Fibroblast of lung (primary cell): ENCODE measurements at regions not wholly inside any gene's neighbourhood (a gene's known extent, or its start where the extent isn't known, plus 50 kb on each side); places are given as distances from the start of the nearest gene placed in this dataset.

Experiments used
- DNase-seq, 2 donors: peaks; one replicate each; pipeline versions ENCODE4 v3.0.0 to v3.0.0-alpha.2; 2010; ENCODE audit warnings: low read depth in 2 of 2
- H2AFZ ChIP-seq: 2 replicates; pipeline ENCODE4 v1.5.1; 2012; ENCODE audit warnings: low read length, control low read depth, inconsistent platforms
- H3K27ac ChIP-seq: 2 replicates; pipeline ENCODE4 v1.5.1; 2011; ENCODE audit warnings: low read length, control low read depth; ENCODE audit not compliant: insufficient read depth
- H3K27me3 ChIP-seq: 2 replicates; pipeline ENCODE4 v1.5.1; 2011; ENCODE audit warnings: mild to moderate bottlenecking, low read length; ENCODE audit not compliant: control insufficient read depth, insufficient read depth
- H3K36me3 ChIP-seq: 2 replicates; pipeline ENCODE4 v1.5.1; 2011; ENCODE audit warnings: low read length; ENCODE audit not compliant: control insufficient read depth, insufficient read depth
- H3K4me1 ChIP-seq: 2 replicates; pipeline ENCODE4 v1.5.1; 2011; ENCODE audit warnings: low read length; ENCODE audit not compliant: control insufficient read depth, insufficient read depth; ENCODE audit errors: extremely low read depth
- H3K4me2 ChIP-seq: 2 replicates; pipeline ENCODE4 v1.5.1; 2011; ENCODE audit warnings: low read length, control low read depth; ENCODE audit not compliant: insufficient read depth; ENCODE audit errors: extremely low read depth
- H3K4me3 ChIP-seq, 4 experiments: fragments of 200-600 bp in 1 of 4; sonication (generic) in 1 of 4; replicated peaks in 1 of 4; 2 replicates each; pipeline ENCODE4 v1.5.1; 2011 to 2016; ENCODE audit warnings: low read length in 4 of 4, low read depth in 3 of 4, mild to moderate bottlenecking in 3 of 4, control low read depth in 2 of 4, inconsistent platforms in 1 of 4, mixed read lengths in 1 of 4; ENCODE audit not compliant: insufficient read depth in 1 of 4; ENCODE audit errors: control extremely low read depth in 1 of 4
- H3K79me2 ChIP-seq: 2 replicates; pipeline ENCODE4 v1.5.1; 2012; ENCODE audit warnings: mild to moderate bottlenecking, low read length, inconsistent platforms; ENCODE audit not compliant: control insufficient read depth, insufficient read depth
- H3K9ac ChIP-seq: 2 replicates; pipeline ENCODE4 v1.5.1; 2011; ENCODE audit warnings: mild to moderate bottlenecking, low read length, control low read depth; ENCODE audit not compliant: insufficient read depth
- H3K9me3 ChIP-seq: 2 replicates; pipeline ENCODE4 v1.5.1; 2012; ENCODE audit warnings: low read depth, low read length; ENCODE audit not compliant: control insufficient read depth, insufficient read depth
- H4K20me1 ChIP-seq: 2 replicates; pipeline ENCODE4 v1.5.1; 2011; ENCODE audit warnings: low read length; ENCODE audit not compliant: control insufficient read depth, insufficient read depth; ENCODE audit errors: extremely low read depth
- EZH2 ChIP-seq: IDR thresholded peaks from 2 replicates; pipeline ENCODE4 v1.5.1; 2012; ENCODE audit warnings: low read length, control low read depth, mild to moderate bottlenecking; ENCODE audit errors: missing control alignments
- TF ChIP-seq, protein P1 (sequence below), 2 donors: IDR thresholded peaks in 1 of 2; conservative IDR thresholded peaks in 1 of 2; 1 replicate in 1 of 2; 2 replicates in 1 of 2; pipeline ENCODE4 v1.5.1; 2011 to 2012; ENCODE audit warnings: low read length in 2 of 2, control low read depth in 1 of 2, inconsistent platforms in 1 of 2, low read depth in 1 of 2, mild to moderate bottlenecking in 1 of 2

DNA sequence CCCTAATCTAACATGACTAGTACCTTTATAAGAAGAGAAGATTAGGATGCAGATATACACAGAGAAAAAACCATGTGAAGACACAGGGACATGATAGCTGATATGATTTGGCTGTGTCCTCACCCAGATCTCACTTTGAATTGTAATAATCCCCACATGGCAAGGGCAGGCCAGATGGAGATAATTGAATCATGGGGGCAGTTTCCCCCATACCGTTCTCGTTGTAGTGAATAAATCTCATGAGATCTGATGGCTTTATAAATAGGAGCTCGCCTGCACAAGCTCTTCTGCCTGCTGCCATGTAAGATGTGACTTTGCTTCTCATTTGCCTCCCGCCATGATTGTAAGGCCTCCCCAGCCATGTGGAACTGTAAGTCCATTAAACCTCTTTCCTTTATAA is 364.3 kb downstream of the FBXW7 start:
- DNase-seq = no peak
- H3K9ac ChIP-seq = no peak overlapping the region
- no peaks in the 10 kb centered on the region for H3K79me2 ChIP-seq
- no peak overlapping the region for H3K27ac ChIP-seq
- H3K9me3 ChIP-seq = no peaks in the 10 kb centered on the region
- H3K27me3 ChIP-seq = no peaks in the 10 kb centered on the region
- no peaks in the 10 kb centered on the region for H3K4me1 ChIP-seq
- H3K4me2 ChIP-seq = no peak overlapping the region
- H3K36me3 ChIP-seq = no peaks in the 10 kb centered on the region
- no peak overlapping the region for H3K4me3 ChIP-seq
- H2AFZ ChIP-seq = no peak overlapping the region
- no peaks in the 10 kb centered on the region for H4K20me1 ChIP-seq
- no peak for TF ChIP-seq EZH2
- TF ChIP-seq, protein P1, sequence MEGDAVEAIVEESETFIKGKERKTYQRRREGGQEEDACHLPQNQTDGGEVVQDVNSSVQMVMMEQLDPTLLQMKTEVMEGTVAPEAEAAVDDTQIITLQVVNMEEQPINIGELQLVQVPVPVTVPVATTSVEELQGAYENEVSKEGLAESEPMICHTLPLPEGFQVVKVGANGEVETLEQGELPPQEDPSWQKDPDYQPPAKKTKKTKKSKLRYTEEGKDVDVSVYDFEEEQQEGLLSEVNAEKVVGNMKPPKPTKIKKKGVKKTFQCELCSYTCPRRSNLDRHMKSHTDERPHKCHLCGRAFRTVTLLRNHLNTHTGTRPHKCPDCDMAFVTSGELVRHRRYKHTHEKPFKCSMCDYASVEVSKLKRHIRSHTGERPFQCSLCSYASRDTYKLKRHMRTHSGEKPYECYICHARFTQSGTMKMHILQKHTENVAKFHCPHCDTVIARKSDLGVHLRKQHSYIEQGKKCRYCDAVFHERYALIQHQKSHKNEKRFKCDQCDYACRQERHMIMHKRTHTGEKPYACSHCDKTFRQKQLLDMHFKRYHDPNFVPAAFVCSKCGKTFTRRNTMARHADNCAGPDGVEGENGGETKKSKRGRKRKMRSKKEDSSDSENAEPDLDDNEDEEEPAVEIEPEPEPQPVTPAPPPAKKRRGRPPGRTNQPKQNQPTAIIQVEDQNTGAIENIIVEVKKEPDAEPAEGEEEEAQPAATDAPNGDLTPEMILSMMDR (conservative IDR thresholded peaks at IDR 0.05 in 1 of 2, IDR thresholded peaks at IDR 0.05 in 1 of 2; ENCODE audit: low read depth in 1 of 2, low read length in 2 of 2) = no peak

DNA sequence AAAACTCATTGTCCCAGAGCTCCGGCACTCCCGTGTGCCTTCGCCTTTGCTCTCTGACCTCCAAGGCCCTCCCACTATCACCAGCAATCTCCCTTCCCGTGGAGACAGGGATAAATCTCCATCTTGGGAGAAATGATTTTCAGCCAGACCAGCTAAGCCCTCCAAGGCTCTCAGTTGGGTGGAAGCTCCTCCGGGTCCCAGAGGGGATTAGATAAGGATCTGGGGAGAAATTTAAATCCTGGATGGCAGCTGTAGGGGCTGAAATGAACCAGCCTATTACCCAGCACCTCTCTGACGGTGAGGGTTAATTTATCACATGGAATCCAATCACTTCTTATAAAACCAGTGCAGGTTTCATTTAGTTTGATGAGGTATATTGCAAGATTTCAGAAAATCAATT is 366.2 kb downstream of the FBXW7 start:
- no peak for DNase-seq
- H3K79me2 ChIP-seq = no peaks in the 10 kb centered on the region
- H3K27me3 ChIP-seq = no peaks in the 10 kb centered on the region
- H3K4me2 ChIP-seq = no peak overlapping the region
- no peak overlapping the region for H3K27ac ChIP-seq
- TF ChIP-seq, protein P1 (conservative IDR thresholded peaks at IDR 0.05 in 1 of 2, IDR thresholded peaks at IDR 0.05 in 1 of 2; ENCODE audit: low read depth in 1 of 2, low read length in 2 of 2) = no peak
- TF ChIP-seq EZH2 = no peak
- H3K36me3 ChIP-seq = no peaks in the 10 kb centered on the region
- no peak overlapping the region for H3K9ac ChIP-seq
- no peak overlapping the region for H3K4me3 ChIP-seq
- H3K4me1 ChIP-seq = no peaks in the 10 kb centered on the region
- H4K20me1 ChIP-seq = no peaks in the 10 kb centered on the region
- H3K9me3 ChIP-seq = no peaks in the 10 kb centered on the region
- no peak overlapping the region for H2AFZ ChIP-seq

DNA sequence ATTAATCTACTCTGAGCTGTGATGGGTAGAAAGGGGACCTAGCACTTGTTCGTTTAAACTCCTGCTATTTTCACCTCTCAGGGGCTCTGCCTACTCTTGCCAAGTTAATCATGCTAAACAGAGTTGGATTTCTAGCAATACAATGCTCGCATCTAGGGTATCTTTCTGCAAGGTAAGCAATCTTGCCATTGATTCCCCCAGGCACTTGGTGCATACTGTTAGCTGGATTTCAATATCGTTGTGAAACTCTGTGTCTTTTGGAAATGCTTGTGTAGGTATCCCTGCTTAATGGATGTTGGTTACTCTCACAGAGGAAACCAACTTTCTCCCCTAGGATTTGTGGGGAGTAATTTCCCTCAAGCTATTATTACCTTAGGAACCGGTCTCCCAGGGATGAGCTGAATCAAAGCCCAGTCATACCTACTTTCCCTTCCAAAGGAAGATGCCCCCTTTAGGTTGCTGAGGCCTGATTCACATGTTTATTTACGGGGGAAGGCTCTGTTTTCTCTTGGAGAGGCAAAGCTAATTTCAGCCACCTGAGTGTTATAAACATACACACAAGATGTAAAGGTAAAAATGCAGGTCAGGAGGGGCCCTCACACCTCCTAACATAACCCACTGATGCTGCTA is 366.8 kb downstream of the FBXW7 start:
- no peaks in the 10 kb centered on the region for H4K20me1 ChIP-seq
- no peak overlapping the region for H3K4me3 ChIP-seq
- H3K9me3 ChIP-seq = no peaks in the 10 kb centered on the region
- no peaks in the 10 kb centered on the region for H3K36me3 ChIP-seq
- TF ChIP-seq, protein P1 (conservative IDR thresholded peaks at IDR 0.05 in 1 of 2, IDR thresholded peaks at IDR 0.05 in 1 of 2; ENCODE audit: low read depth in 1 of 2, low read length in 2 of 2) = no peak
- no peak for TF ChIP-seq EZH2
- DNase-seq = no peak
- no peak overlapping the region for H3K9ac ChIP-seq
- no peaks in the 10 kb centered on the region for H3K27me3 ChIP-seq
- H2AFZ ChIP-seq = no peak overlapping the region
- H3K4me1 ChIP-seq = no peaks in the 10 kb centered on the region
- H3K4me2 ChIP-seq = no peak overlapping the region
- H3K79me2 ChIP-seq = no peaks in the 10 kb centered on the region
- no peak overlapping the region for H3K27ac ChIP-seq
